H1 (cell line): ENCODE measurements at regions not wholly inside any gene's neighbourhood (a gene's known extent, or its start where the extent isn't known, plus 50 kb on each side); places are given as distances from the start of the nearest gene placed in this dataset.

Experiments
- CTCF ChIA-PET: fragments of 300-600 bp; sonication (Branson Sonifier 250); formaldehyde crosslinking; loops from one replicate; lab custom pipeline; 2021; ENCODE audit not compliant: partially characterized antibody; lab: Charles Lee
- POLR2A ChIA-PET: fragments of 300-600 bp; sonication (Branson Sonifier 250); formaldehyde crosslinking; loops from one replicate; lab custom pipeline; 2021; ENCODE audit warnings: inconsistent platforms; ENCODE audit not compliant: partially characterized antibody; lab: Charles Lee
- DNase-seq, 2 experiments: peaks; one replicate each; pipeline versions ENCODE4 v3.0.0 to v3.0.0-alpha.2; 2010 to 2022; ENCODE audit warnings: low spot score in 2 of 2, low read depth in 1 of 2, mixed read lengths in 1 of 2
- FAIRE-seq: peaks from 2 replicates; lab custom pipeline; 2011; peaks lifted over from hg19 to GRCh38; lab: Jason Lieb, UNC
- H2AFZ ChIP-seq: 2 replicates; pipeline ENCODE4 v1.8.1; 2012; ENCODE audit warnings: low read length, inconsistent platforms
- H2AK5ac ChIP-seq: 2 replicates; pipeline ENCODE4 v1.6.1; 2013; ENCODE audit warnings: low read depth, low read length
- H2BK120ac ChIP-seq: replicated peaks from 2 replicates; pipeline ENCODE3; 2013; ENCODE audit warnings: low read depth, low read length, inconsistent platforms
- H2BK12ac ChIP-seq: 2 replicates; pipeline ENCODE4 v1.6.1; 2013; ENCODE audit warnings: low read depth, low read length
- H2BK15ac ChIP-seq: 2 replicates; pipeline ENCODE4 v1.6.1; 2013; ENCODE audit warnings: low read length
- H2BK20ac ChIP-seq: 2 replicates; pipeline ENCODE4 v1.6.1; 2013; ENCODE audit warnings: low read length
- H2BK5ac ChIP-seq: 2 replicates; pipeline ENCODE4 v1.6.1; 2013; ENCODE audit warnings: low read depth, low read length
- H3K14ac ChIP-seq: 2 replicates; pipeline ENCODE4 v1.6.1; 2013; ENCODE audit warnings: inconsistent platforms; ENCODE audit not compliant: insufficient read length
- H3K18ac ChIP-seq: 2 replicates; pipeline ENCODE4 v1.6.1; 2013; ENCODE audit warnings: low read length; ENCODE audit errors: extremely low read depth
- H3K23ac ChIP-seq: 2 replicates; pipeline ENCODE4 v1.6.1; 2013; ENCODE audit warnings: inconsistent platforms; ENCODE audit not compliant: insufficient read length
- H3K23me2 ChIP-seq: 2 replicates; pipeline ENCODE4 v1.6.1; 2013; ENCODE audit warnings: low read depth, low read length
- H3K27ac ChIP-seq: 2 replicates; pipeline ENCODE4 v1.6.1; 2011; ENCODE audit warnings: low read depth, low read length, inconsistent platforms
- H3K27me3 ChIP-seq, 4 experiments: replicated peaks in 1 of 4; 1 replicate in 1 of 4; 2 replicates in 3 of 4; pipeline versions ENCODE4 v1.6.1 to v1.8.1; 2011 to 2013; ENCODE audit warnings: low read length in 3 of 4, mild to moderate bottlenecking in 3 of 4, inconsistent platforms in 2 of 4, mixed read lengths in 2 of 4, moderate library complexity in 1 of 4; ENCODE audit not compliant: control insufficient read depth in 3 of 4, insufficient read depth in 3 of 4; ENCODE audit errors: extremely low read depth in 1 of 4
- H3K36me3 ChIP-seq, 4 experiments: 2 replicates each; pipeline versions ENCODE4 v1.6.1 to v1.8.1; 2011 to 2013; ENCODE audit warnings: mild to moderate bottlenecking in 4 of 4, low read length in 3 of 4, moderate library complexity in 2 of 4, control low read depth in 1 of 4, inconsistent platforms in 1 of 4; ENCODE audit not compliant: insufficient read depth in 4 of 4, control insufficient read depth in 2 of 4
- H3K4ac ChIP-seq: replicated peaks from 2 replicates; pipeline ENCODE3; 2013; ENCODE audit warnings: low read length, low read depth, mixed read lengths, inconsistent platforms; ENCODE audit not compliant: insufficient read length
- H3K4me1 ChIP-seq, 4 experiments: replicated peaks in 1 of 4; 1 replicate in 1 of 4; 2 replicates in 3 of 4; pipeline versions ENCODE4 v1.6.1 to v1.8.1; 2011 to 2013; ENCODE audit warnings: low read length in 3 of 4, inconsistent platforms in 2 of 4, mixed read lengths in 1 of 4; ENCODE audit not compliant: insufficient read depth in 4 of 4, control insufficient read depth in 3 of 4
- H3K4me2 ChIP-seq, 2 experiments: 2 replicates each; pipeline versions ENCODE4 v1.6.1 to v1.8.1; 2011 to 2013; ENCODE audit warnings: low read depth in 2 of 2, low read length in 2 of 2, control low read depth in 1 of 2, inconsistent platforms in 1 of 2, mild to moderate bottlenecking in 1 of 2; ENCODE audit not compliant: insufficient read depth in 1 of 2
- H3K4me3 ChIP-seq, 4 experiments: fragments of 200-600, 300-600 bp in 1 of 4; sonication (generic), shearing (Covaris generic), sonication (Bioruptor Twin) in 1 of 4; 2 replicates each; pipeline versions ENCODE4 v1.5.1 to v1.8.1; 2011 to 2016; ENCODE audit warnings: low read length in 4 of 4, low read depth in 3 of 4, control low read depth in 2 of 4, inconsistent platforms in 2 of 4, mild to moderate bottlenecking in 2 of 4, mixed read lengths in 1 of 4, moderate library complexity in 1 of 4; ENCODE audit not compliant: insufficient read depth in 2 of 4; ENCODE audit errors: extremely low read depth in 1 of 4
- H3K56ac ChIP-seq: replicated peaks from 2 replicates; pipeline ENCODE3; 2013; ENCODE audit warnings: low read depth, mild to moderate bottlenecking, mixed read lengths, low read length, inconsistent platforms; ENCODE audit not compliant: insufficient read length
- H3K79me1 ChIP-seq: 2 replicates; pipeline ENCODE4 v1.6.1; 2013; ENCODE audit warnings: low read depth, low read length, control low read depth
- H3K79me2 ChIP-seq, 2 experiments: 2 replicates each; pipeline versions ENCODE4 v1.6.1 to v1.8.1; 2012 to 2013; ENCODE audit warnings: low read length in 2 of 2, mild to moderate bottlenecking in 2 of 2, inconsistent platforms in 1 of 2; ENCODE audit not compliant: insufficient read depth in 2 of 2, control insufficient read depth in 1 of 2
- H3K9ac ChIP-seq, 4 experiments: replicated peaks in 1 of 4; 1 replicate in 1 of 4; 2 replicates in 3 of 4; pipeline versions ENCODE4 v1.6.1 to v1.8.1; 2011 to 2013; ENCODE audit warnings: low read depth in 3 of 4, low read length in 3 of 4, control low read depth in 2 of 4, mild to moderate bottlenecking in 2 of 4, moderate library complexity in 2 of 4, inconsistent platforms in 1 of 4; ENCODE audit errors: extremely low read depth in 1 of 4
- H3K9me3 ChIP-seq, 2 experiments: 2 replicates each; pipeline versions ENCODE4 v1.6.1 to v1.8.1; 2012 to 2013; ENCODE audit warnings: mild to moderate bottlenecking in 2 of 2, moderate library complexity in 2 of 2, control low read depth in 1 of 2, inconsistent platforms in 1 of 2, low read depth in 1 of 2, low read length in 1 of 2, mixed read lengths in 1 of 2; ENCODE audit not compliant: insufficient read depth in 2 of 2
- H4K20me1 ChIP-seq, 2 experiments: replicated peaks in 1 of 2; 2 replicates each; pipeline versions ENCODE3 to v1.8.1; 2011 to 2013; ENCODE audit warnings: inconsistent platforms in 2 of 2, low read length in 2 of 2, mild to moderate bottlenecking in 1 of 2; ENCODE audit not compliant: insufficient read depth in 2 of 2, control insufficient read depth in 1 of 2
- H4K5ac ChIP-seq: 2 replicates; pipeline ENCODE4 v1.6.1; 2013; ENCODE audit warnings: low read length, low read depth, mixed read lengths, inconsistent platforms; ENCODE audit not compliant: insufficient read length
- H4K8ac ChIP-seq: 2 replicates; pipeline ENCODE4 v1.8.0; 2013; ENCODE audit warnings: mild to moderate bottlenecking, moderate library complexity, low read length, inconsistent platforms; ENCODE audit not compliant: insufficient read depth; ENCODE audit errors: extremely low read depth
- H4K91ac ChIP-seq: replicated peaks from 2 replicates; pipeline ENCODE3; 2013; ENCODE audit warnings: low read length, mixed read lengths, inconsistent platforms; ENCODE audit not compliant: insufficient read length
- BRCA1 ChIP-seq: IDR thresholded peaks from 2 replicates; pipeline ENCODE4 v1.6.1; 2012; ENCODE audit warnings: low read depth, low read length, improper control_type of control experiment
- CBX5 ChIP-seq: fragments of 300-800, 300-1000 bp; sonication (generic); IDR thresholded peaks from 2 replicates; pipeline ENCODE4 v1.7.1; 2016; ENCODE audit warnings: antibody characterized with exemption, low read length, low read depth
- CBX8 ChIP-seq: fragments of 300-800, 300-1000 bp; sonication (generic); IDR thresholded peaks from 2 replicates; pipeline ENCODE4 v1.7.1; 2016; ENCODE audit warnings: low read depth, low read length, borderline replicate concordance
- CEBPB ChIP-seq: IDR thresholded peaks from 2 replicates; pipeline ENCODE4 v1.6.1; 2012; ENCODE audit warnings: low read depth, low read length
- EGR1 ChIP-seq: IDR thresholded peaks from 2 replicates; pipeline ENCODE4 v1.6.1; 2011; ENCODE audit warnings: low read depth, low read length, borderline replicate concordance
- GABPA ChIP-seq: IDR thresholded peaks from 2 replicates; pipeline ENCODE4 v1.6.1; 2011; ENCODE audit warnings: mild to moderate bottlenecking, low read length, moderate library complexity, borderline replicate concordance; ENCODE audit not compliant: insufficient read depth
- GTF2F1 ChIP-seq: IDR thresholded peaks from 2 replicates; pipeline ENCODE4 v1.6.1; 2012; ENCODE audit warnings: low read depth, low read length, improper control_type of control experiment, borderline replicate concordance
- SIN3A ChIP-seq, 2 experiments: IDR thresholded peaks in 1 of 2; conservative IDR thresholded peaks in 1 of 2; 2 replicates each; pipeline ENCODE4 v1.6.1; 2011 to 2012; ENCODE audit warnings: low read length in 2 of 2, improper control_type of control experiment in 1 of 2, low read depth in 1 of 2, mild to moderate bottlenecking in 1 of 2
- SP2 ChIP-seq: IDR thresholded peaks from 2 replicates; pipeline ENCODE4 v1.6.1; 2012; ENCODE audit warnings: mild to moderate bottlenecking, low read length, inconsistent platforms
- SUZ12 ChIP-seq: fragments of 200-600 bp; sonication (generic); IDR thresholded peaks from 2 replicates; pipeline ENCODE4 v1.6.1; 2012; ENCODE audit warnings: mild to moderate bottlenecking, inconsistent platforms, low read length, moderate library complexity, mixed read lengths
- TAF7 ChIP-seq: optimal IDR thresholded peaks from 2 replicates; pipeline ENCODE3; 2011; ENCODE audit warnings: low read depth, mild to moderate bottlenecking, inconsistent platforms, low read length, moderate library complexity, borderline replicate concordance
- ZNF274 ChIP-seq: IDR thresholded peaks from 2 replicates; pipeline ENCODE4 v1.7.0; 2012; ENCODE audit warnings: low read length, borderline replicate concordance; ENCODE audit errors: extremely low read depth
- WGBS, 2 experiments: shearing (Covaris generic) in 1 of 2; methylation state at CpG; one replicate each; pipeline versions ENCODE4 v1.1.6 to v1.1.7; 2013 to 2015; ENCODE audit warnings: low lambda C conversion rate in 2 of 2, mixed read lengths in 2 of 2, inconsistent platforms in 1 of 2, low coverage in 1 of 2, missing lambda C conversion rate in 1 of 2; ENCODE audit not compliant: insufficient replicate concordance in 2 of 2, insufficient coverage in 1 of 2, insufficient read length in 1 of 2; ENCODE audit errors: extremely low coverage in 1 of 2, missing lambda C conversion rate in 1 of 2; 5-methylcytosine and 5-hydroxymethylcytosine counted together

DNA sequence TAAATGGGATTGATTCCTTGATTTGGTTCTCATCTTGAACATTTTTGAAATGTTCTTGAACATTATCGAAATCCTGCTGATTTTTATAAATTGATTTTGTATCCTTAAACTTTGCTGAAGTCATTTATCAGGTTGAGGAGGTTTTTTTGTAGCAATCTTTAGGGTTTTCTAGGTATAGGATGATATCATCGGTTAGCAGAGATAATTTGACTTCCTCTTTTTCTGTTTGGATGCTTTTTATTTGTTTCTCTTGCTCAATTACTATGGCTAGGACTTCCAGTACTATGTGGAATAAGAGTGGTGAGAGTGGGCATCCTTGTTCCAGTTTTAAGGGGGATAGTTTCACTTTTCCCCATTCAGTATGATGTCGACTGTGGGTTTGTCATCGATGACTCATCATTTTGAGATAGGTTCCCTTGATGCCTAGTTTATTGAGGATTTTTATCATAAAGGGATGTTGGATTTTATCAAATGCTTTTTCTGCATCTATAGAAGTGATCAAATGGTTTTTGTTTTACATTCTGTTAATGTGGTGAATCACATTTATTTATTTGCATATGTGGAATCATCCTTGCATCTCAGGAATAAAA is 201.5 kb upstream of the ZSWIM2 start:
- H3K9ac ChIP-seq = no peak overlapping the region
- no peak overlapping the region for H2BK12ac ChIP-seq
- no peak overlapping the region for H2BK5ac ChIP-seq
- no peaks in the 10 kb centered on the region for H3K79me2 ChIP-seq
- H4K5ac ChIP-seq = no peak overlapping the region
- H3K4me1 ChIP-seq = no peaks in the 10 kb centered on the region
- no peak overlapping the region for H2BK20ac ChIP-seq
- no peak overlapping the region for H3K56ac ChIP-seq
- H4K20me1 ChIP-seq = no peaks in the 10 kb centered on the region
- no peaks in the 10 kb centered on the region for H3K27me3 ChIP-seq
- H3K4ac ChIP-seq = no peak overlapping the region
- H3K36me3 ChIP-seq = no peaks in the 10 kb centered on the region
- no peak overlapping the region for H2AK5ac ChIP-seq
- H3K4me3 ChIP-seq = no peak overlapping the region
- DNase-seq (no peak), FAIRE-seq (no peak)
- H3K14ac ChIP-seq = no peak overlapping the region
- no peak overlapping the region for H3K23ac ChIP-seq
- H2BK15ac ChIP-seq = no peak overlapping the region
- WGBS, 2 experiments = 92% methylated on average over 4 of the region's 4 CpGs; no CpG with 5 or more reads in 1 of the 2 experiments
- no peaks in the 10 kb centered on the region for H3K79me1 ChIP-seq
- POLR2A ChIA-PET = no interaction called here
- H4K91ac ChIP-seq = no peak overlapping the region
- no peak overlapping the region for H3K27ac ChIP-seq
- no peaks in the 10 kb centered on the region for H3K9me3 ChIP-seq
- no peak overlapping the region for H3K18ac ChIP-seq
- no peak overlapping the region for H3K4me2 ChIP-seq
- CTCF ChIA-PET = interaction anchor here (1.0 kb wide), 1 partner anchor 88 kb away, joined by 3 read pairs; no protein-coding TSS in a partner anchor
- no peak overlapping the region for H2AFZ ChIP-seq
- H2BK120ac ChIP-seq = no peak overlapping the region
- H3K23me2 ChIP-seq = no peaks in the 10 kb centered on the region
- H4K8ac ChIP-seq = no peak overlapping the region
- TF ChIP-seq EGR1 = no peak
- TF ChIP-seq CEBPB = no peak
- TF ChIP-seq GABPA = no peak
- TF ChIP-seq GTF2F1 = no peak
- no peak for TF ChIP-seq SUZ12
- no peak for TF ChIP-seq SP2
- TF ChIP-seq SIN3A (conservative IDR thresholded peaks at IDR 0.05 in 1 of 2, IDR thresholded peaks at IDR 0.05 in 1 of 2; ENCODE audit: low read depth in 1 of 2, low read length in 2 of 2) = no peak
- TF ChIP-seq CBX5 = no peak
- TF ChIP-seq CBX8 = no peak
- no peak for TF ChIP-seq BRCA1
- TF ChIP-seq TAF7 = no peak
- no peak for TF ChIP-seq ZNF274
